Liver (tissue), 8 donors: ENCODE measurements at regions not wholly inside any gene's neighbourhood (a gene's known extent, or its start where the extent isn't known, plus 50 kb on each side); places are given as distances from the start of the nearest gene placed in this dataset.

Source experiments
- DNase-seq: peaks from one replicate; pipeline ENCODE4 v3.0.0-alpha.2; 2017; ENCODE audit warnings: low spot score
- H3K27ac ChIP-seq, 2 donors: one replicate each; pipeline ENCODE4 v1.7.0; 2013; ENCODE audit warnings: inconsistent platforms in 2 of 2, low read length in 2 of 2, control low read depth in 1 of 2, low read depth in 1 of 2, mild to moderate bottlenecking in 1 of 2
- H3K27me3 ChIP-seq, 4 donors: one replicate each; pipeline versions ENCODE4 v1.6.1 to v1.7.0; 2013; ENCODE audit warnings: low read length in 3 of 4, inconsistent platforms in 1 of 4, mild to moderate bottlenecking in 1 of 4, moderate library complexity in 1 of 4; ENCODE audit not compliant: control insufficient read depth in 4 of 4, insufficient read depth in 4 of 4
- H3K36me3 ChIP-seq, 4 donors: one replicate each; pipeline versions ENCODE4 v1.6.1 to v1.7.0; 2013; ENCODE audit warnings: low read length in 3 of 4, mild to moderate bottlenecking in 3 of 4, low read depth in 1 of 4, moderate library complexity in 1 of 4; ENCODE audit not compliant: control insufficient read depth in 4 of 4, insufficient read depth in 3 of 4
- H3K4me1 ChIP-seq, 4 donors: one replicate each; pipeline versions ENCODE4 v1.6.1 to v1.7.0; 2013; ENCODE audit warnings: low read length in 3 of 4, mild to moderate bottlenecking in 3 of 4, moderate library complexity in 1 of 4; ENCODE audit not compliant: control insufficient read depth in 4 of 4, insufficient read depth in 4 of 4
- H3K4me3 ChIP-seq, 3 donors: one replicate each; pipeline versions ENCODE4 v1.6.1 to v1.7.0; 2013; ENCODE audit warnings: low read length in 3 of 3, control low read depth in 1 of 3, low read depth in 1 of 3, mild to moderate bottlenecking in 1 of 3
- H3K9ac ChIP-seq, 2 donors: one replicate each; pipeline ENCODE4 v1.7.0; 2013; ENCODE audit warnings: low read length in 2 of 2, mild to moderate bottlenecking in 2 of 2, moderate library complexity in 2 of 2, control low read depth in 1 of 2, low read depth in 1 of 2
- H3K9me3 ChIP-seq, 4 donors: one replicate each; pipeline versions ENCODE4 v1.6.1 to v1.7.0; 2013; ENCODE audit warnings: low read length in 3 of 4; ENCODE audit not compliant: control insufficient read depth in 4 of 4
- CTCF ChIP-seq: fragments of 150-350 bp; IDR thresholded peaks from 2 replicates; pipeline ENCODE4 v1.5.1; 2017; ENCODE audit warnings: improper control_type of control experiment, low read depth, low read length; ENCODE audit not compliant: missing input control
- EGR1 ChIP-seq, 2 donors: IDR thresholded peaks; 2 replicates each; pipeline ENCODE4 v1.6.1; 2016 to 2018; ENCODE audit warnings: antibody characterized with exemption in 2 of 2, low read depth in 2 of 2
- FOXA1 ChIP-seq: IDR thresholded peaks from 2 replicates; pipeline ENCODE4 v1.6.1; 2016; ENCODE audit warnings: antibody characterized with exemption
- FOXA2 ChIP-seq: IDR thresholded peaks from 2 replicates; pipeline ENCODE4 v1.6.1; 2016; ENCODE audit warnings: antibody characterized with exemption
- GABPA ChIP-seq, 2 donors: IDR thresholded peaks in 1 of 2; conservative IDR thresholded peaks in 1 of 2; 2 replicates each; pipeline ENCODE4 v1.6.1; 2016; ENCODE audit warnings: antibody characterized with exemption in 2 of 2, mild to moderate bottlenecking in 1 of 2, moderate library complexity in 1 of 2
- HNF4A ChIP-seq, 2 donors: conservative IDR thresholded peaks; 2 replicates each; pipeline ENCODE4 v1.6.1; 2016; ENCODE audit warnings: antibody characterized with exemption in 2 of 2, mild to moderate bottlenecking in 2 of 2
- HNF4G ChIP-seq: IDR thresholded peaks from 2 replicates; pipeline ENCODE4 v1.6.1; 2016; ENCODE audit warnings: antibody characterized with exemption
- JUND ChIP-seq, 2 donors: IDR thresholded peaks; 2 replicates each; pipeline ENCODE4 v1.6.1; 2016; ENCODE audit warnings: antibody characterized with exemption in 2 of 2
- NR2F2 ChIP-seq: IDR thresholded peaks from 2 replicates; pipeline ENCODE4 v1.6.1; 2016; ENCODE audit warnings: antibody characterized with exemption
- RAD21 ChIP-seq, 2 donors: IDR thresholded peaks; 2 replicates each; pipeline ENCODE4 v1.6.1; 2016; ENCODE audit warnings: antibody characterized with exemption in 2 of 2, mild to moderate bottlenecking in 2 of 2
- RXRA ChIP-seq, 2 donors: IDR thresholded peaks; 2 replicates each; pipeline ENCODE4 v1.6.1; 2017 to 2018; ENCODE audit warnings: antibody characterized with exemption in 2 of 2, mild to moderate bottlenecking in 1 of 2
- TAF1 ChIP-seq: conservative IDR thresholded peaks from 2 replicates; pipeline ENCODE4 v1.6.1; 2016; ENCODE audit warnings: antibody characterized with exemption, mild to moderate bottlenecking
- YY1 ChIP-seq: IDR thresholded peaks from 2 replicates; pipeline ENCODE4 v1.6.1; 2016; ENCODE audit warnings: antibody characterized with exemption, mild to moderate bottlenecking
- WGBS: extraction: QIAGEN DNeasy Blood & Tissue Kit; methylation state at CpG from one replicate; pipeline ENCODE4 v1.1.7; 2013; 5-methylcytosine and 5-hydroxymethylcytosine counted together
- TF ChIP-seq, protein P1 (sequence below): IDR thresholded peaks from 2 replicates; pipeline ENCODE4 v1.6.1; 2016; ENCODE audit warnings: antibody characterized with exemption, mild to moderate bottlenecking
- TF ChIP-seq, protein P2 (sequence below): IDR thresholded peaks from 2 replicates; pipeline ENCODE4 v1.6.1; 2016; ENCODE audit warnings: antibody characterized with exemption
- donor health status: healthy.
- donor health status: healthy.
- donor health status: healthy.
- donor health status: healthy.
- donor health status: healthy.

DNA sequence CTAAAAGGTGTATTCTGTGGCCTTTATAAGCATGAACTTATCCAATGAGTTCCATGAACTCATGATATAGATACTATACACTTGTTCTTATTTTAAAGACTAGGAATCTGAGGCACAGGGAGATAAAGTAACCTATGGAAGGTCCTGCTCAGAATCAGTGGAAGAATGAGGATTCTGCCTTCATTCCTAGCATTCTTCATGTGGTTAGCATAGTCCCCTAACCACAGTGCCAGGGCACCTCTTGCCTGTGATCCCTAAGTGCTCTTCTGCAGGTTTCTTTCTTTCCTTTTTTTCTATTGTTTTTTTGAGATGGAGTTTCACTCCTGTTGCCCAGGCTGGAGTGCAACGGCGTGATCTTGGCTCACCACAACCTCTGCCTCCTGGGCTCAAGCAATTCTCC, 174.1 kb downstream of the C9orf152 start:
- TF ChIP-seq HNF4A (conservative IDR thresholded peaks at IDR 0.05) (no peak), FOXA2 (no peak), CTCF (no peak)
- Histone ChIP-seq H3K27me3 (no peaks in the 10 kb centered on the region), H3K4me1 (peaks cover 8 to 31% (median 20%) of the 10 kb centered on the region in 4 donors), H3K4me3 (no peak overlapping the region), H3K27ac (no peak overlapping the region), H3K9me3 (no peaks in the 10 kb centered on the region), H3K36me3 (peaks cover 0 to under 1% (median 0%) of the 10 kb centered on the region in 4 donors), H3K9ac (no peak overlapping the region)
- 89% methylated on average over 2 of the region's 2 CpGs for WGBS
- DNase-seq: no peak

DNA sequence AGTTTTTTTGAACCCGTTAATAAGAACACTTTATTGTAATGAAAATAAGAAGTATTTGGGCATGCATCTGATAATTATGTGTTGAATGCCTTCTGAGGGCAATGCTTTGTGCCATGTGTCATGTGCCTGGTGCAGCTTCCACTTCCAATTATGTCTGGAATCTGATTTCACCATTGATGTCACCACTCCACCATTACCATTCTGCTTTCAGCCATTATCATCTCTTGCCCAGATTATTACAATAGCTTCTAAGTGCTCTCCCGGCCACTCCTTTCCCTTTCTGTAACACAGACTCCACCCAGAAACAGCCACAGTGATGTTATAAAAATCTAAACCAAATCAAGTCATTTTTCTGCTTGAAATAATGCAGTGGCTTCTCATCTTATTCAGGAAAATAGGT, 171.7 kb downstream of the C9orf152 start:
- DNase-seq: no peak
- Histone ChIP-seq H3K4me3 (no peak overlapping the region), H3K9ac (no peak overlapping the region), H3K36me3 (peaks cover 0 to 2% (median 0%) of the 10 kb centered on the region in 4 donors), H3K27ac (no peak overlapping the region), H3K27me3 (no peaks in the 10 kb centered on the region), H3K4me1 (peaks cover 3 to 24% (median 15%) of the 10 kb centered on the region in 4 donors), H3K9me3 (no peaks in the 10 kb centered on the region)
- 86% methylated on average over 2 of the region's 2 CpGs for WGBS
- TF ChIP-seq FOXA2 (no peak), NR2F2 (no peak), EGR1 (IDR thresholded peaks at IDR 0.05; ENCODE audit: low read depth in 2 of 2) (no peak), YY1 (no peak), HNF4G (no peak), RAD21 (IDR thresholded peaks at IDR 0.05) (no peak), FOXA1 (no peak), JUND (IDR thresholded peaks at IDR 0.05) (no peak), RXRA (IDR thresholded peaks at IDR 0.05) (no peak), TAF1 (no peak), GABPA (IDR thresholded peaks at IDR 0.05 in 1 of 2, conservative IDR thresholded peaks at IDR 0.05 in 1 of 2) (no peak)
- TF ChIP-seq, protein P1, sequence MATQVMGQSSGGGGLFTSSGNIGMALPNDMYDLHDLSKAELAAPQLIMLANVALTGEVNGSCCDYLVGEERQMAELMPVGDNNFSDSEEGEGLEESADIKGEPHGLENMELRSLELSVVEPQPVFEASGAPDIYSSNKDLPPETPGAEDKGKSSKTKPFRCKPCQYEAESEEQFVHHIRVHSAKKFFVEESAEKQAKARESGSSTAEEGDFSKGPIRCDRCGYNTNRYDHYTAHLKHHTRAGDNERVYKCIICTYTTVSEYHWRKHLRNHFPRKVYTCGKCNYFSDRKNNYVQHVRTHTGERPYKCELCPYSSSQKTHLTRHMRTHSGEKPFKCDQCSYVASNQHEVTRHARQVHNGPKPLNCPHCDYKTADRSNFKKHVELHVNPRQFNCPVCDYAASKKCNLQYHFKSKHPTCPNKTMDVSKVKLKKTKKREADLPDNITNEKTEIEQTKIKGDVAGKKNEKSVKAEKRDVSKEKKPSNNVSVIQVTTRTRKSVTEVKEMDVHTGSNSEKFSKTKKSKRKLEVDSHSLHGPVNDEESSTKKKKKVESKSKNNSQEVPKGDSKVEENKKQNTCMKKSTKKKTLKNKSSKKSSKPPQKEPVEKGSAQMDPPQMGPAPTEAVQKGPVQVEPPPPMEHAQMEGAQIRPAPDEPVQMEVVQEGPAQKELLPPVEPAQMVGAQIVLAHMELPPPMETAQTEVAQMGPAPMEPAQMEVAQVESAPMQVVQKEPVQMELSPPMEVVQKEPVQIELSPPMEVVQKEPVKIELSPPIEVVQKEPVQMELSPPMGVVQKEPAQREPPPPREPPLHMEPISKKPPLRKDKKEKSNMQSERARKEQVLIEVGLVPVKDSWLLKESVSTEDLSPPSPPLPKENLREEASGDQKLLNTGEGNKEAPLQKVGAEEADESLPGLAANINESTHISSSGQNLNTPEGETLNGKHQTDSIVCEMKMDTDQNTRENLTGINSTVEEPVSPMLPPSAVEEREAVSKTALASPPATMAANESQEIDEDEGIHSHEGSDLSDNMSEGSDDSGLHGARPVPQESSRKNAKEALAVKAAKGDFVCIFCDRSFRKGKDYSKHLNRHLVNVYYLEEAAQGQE: no peak
- TF ChIP-seq, protein P2, sequence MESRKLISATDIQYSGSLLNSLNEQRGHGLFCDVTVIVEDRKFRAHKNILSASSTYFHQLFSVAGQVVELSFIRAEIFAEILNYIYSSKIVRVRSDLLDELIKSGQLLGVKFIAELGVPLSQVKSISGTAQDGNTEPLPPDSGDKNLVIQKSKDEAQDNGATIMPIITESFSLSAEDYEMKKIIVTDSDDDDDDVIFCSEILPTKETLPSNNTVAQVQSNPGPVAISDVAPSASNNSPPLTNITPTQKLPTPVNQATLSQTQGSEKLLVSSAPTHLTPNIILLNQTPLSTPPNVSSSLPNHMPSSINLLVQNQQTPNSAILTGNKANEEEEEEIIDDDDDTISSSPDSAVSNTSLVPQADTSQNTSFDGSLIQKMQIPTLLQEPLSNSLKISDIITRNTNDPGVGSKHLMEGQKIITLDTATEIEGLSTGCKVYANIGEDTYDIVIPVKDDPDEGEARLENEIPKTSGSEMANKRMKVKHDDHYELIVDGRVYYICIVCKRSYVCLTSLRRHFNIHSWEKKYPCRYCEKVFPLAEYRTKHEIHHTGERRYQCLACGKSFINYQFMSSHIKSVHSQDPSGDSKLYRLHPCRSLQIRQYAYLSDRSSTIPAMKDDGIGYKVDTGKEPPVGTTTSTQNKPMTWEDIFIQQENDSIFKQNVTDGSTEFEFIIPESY: no peak
